NCI-H345 (cell line): ENCODE measurements at regions not wholly inside any gene's neighbourhood (a gene's known extent, or its start where the extent isn't known, plus 50 kb on each side); places are given as distances from the start of the nearest gene placed in this dataset.

ENCODE experiments used
- DNase-seq: peaks from one replicate; lab custom pipeline; 2025; lab: John Stamatoyannopoulos, UW

GRCh38 chr6:148053209-148053608 is 289.4 kb upstream of the SASH1 start:
- DNase-seq, result no peak

DNA sequence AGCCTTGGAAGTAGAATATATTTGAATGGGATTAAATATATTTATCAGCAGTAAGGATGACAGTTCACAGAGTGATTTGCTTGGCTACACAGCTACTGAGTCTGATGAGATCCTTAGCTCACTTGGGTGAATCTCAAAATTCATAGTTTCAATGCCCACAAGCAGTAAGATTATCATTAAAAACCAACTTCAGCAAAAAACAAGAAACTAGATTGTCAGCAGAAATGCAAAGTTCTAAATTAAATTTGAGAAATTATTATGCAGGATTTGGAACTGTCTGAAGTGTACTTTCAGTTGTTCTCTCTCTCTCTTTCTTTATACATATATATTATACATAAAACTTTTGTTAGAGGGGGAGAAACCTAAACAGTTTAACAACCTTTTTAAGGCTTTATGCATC is 288.8 kb upstream of the SASH1 start:
- DNase-seq, result no peak

DNA sequence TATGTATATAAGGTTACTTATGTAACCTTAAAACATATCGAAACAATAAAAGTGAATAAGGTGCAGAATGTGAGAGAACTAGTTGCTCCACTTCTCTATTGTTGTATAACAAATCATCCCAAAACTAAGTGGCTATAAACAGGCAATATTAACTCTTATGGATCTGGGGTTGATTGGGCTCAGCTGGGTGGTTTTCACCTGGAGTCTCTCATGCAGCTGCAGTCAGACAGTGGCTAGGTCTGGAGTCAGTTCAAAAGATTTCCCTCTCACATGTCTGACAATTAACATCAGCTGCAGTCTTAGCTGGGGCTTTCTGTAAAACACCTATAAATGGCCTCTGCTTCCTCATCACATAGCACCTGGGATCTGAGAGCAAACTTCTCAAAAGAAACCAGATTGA is 288.4 kb upstream of the SASH1 start:
- no peak for DNase-seq

DNA sequence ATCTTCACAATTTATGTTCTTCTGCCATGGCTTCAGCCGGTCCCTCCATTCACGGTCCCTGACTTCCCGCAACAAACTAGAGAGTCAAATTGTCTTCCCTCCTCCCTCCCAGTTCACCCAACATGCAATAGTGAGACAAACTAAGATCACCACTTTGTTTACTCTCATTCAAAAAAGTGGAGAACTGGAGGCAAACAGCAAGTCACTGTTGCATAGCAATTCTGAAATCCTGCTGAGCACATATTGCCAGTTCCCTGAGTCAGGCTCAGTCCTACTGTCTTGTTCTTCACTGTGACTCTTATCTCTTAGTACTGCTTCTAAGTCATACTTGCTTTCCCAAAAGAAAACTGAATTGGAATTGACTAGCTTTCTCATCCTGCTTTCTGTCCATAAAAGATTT is 287.2 kb upstream of the SASH1 start:
- no peak for DNase-seq

DNA sequence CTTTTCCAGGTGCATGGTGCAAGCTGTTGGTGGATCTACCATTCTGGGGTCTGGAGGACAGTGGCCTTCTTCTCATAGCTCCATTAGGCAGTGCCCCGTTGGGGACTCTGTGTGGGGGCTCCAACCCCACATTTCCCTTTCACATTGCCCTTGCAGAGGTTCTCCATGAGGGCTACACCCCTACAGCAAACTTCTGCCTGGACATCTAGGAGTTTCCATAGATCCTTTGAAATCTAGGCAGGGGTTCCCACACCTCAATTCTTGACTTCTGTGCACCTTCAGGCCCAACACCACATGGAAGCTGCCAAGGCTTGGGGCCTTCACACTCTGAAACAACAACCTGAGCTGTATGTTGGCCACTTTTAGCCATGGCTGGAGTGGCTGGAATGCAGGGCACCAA is 282.8 kb upstream of the SASH1 start:
- DNase-seq, result no peak

DNA sequence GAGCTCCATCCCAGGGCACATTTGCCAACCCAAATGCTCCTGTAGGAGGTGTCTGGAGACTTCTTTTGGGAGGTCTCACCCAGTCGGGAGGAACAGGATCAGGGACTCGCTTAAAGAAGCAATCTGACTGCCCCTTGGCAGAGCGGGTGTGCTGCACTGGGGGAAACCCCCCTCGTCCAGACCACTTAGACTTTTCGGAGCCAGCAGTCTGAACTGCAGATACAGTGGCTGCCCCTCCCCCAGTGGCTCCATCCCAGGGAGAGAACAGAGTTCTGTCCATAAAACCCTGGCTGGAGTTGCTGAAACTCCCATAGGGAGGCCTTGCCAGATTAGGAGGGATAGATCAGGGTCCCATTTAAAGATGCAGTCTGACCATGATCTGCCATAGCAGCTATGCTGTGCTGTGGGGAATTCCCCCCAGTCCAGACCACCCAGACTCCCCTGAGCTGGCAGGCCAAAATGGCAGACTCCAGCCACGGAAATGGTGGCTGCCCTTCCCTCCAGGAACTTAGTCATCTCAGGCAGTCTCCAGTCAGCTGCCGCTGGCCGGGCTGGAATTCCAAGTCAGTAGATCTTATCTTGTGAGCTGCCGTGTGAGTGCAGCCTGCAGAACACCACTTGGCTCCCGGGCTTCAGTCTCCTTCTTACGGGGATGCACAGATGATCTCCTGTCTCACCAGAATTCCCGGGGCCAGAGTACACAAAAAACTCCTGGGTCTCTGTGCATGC is 278.1 kb upstream of the SASH1 start:
- DNase-seq, result no peak

DNA sequence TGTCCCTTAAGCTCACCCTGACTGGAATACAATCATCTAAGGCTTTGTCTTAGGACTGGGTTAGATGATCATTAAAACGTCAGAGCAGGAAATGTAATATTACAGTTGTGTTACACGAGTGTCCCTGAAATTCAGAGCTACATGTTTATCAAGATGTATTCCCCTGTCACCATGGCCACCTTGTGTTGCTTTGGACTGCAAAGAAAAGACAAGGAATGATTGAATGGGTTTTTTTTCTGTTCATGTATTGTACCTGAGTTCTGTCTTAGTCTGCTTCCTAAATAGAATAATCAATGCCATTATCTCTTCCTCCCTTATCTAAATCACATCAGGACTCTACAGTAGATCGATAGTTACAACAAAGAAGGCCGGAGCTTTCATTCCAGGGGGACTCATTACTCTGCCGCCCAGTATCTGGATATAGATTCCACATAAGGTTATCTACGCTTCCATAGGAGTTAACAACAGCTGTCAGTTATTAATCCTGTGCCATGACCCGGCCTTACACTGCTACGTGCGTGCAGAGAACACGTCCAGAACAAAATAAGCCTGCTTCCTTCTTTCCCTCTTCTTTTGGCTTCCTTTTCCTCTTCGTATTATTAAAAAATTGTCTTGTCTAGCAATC is 274.1 kb upstream of the SASH1 start:
- no peak for DNase-seq

GRCh38 chr6:148069256-148069655 is 273.4 kb upstream of the SASH1 start:
- no peak for DNase-seq

DNA sequence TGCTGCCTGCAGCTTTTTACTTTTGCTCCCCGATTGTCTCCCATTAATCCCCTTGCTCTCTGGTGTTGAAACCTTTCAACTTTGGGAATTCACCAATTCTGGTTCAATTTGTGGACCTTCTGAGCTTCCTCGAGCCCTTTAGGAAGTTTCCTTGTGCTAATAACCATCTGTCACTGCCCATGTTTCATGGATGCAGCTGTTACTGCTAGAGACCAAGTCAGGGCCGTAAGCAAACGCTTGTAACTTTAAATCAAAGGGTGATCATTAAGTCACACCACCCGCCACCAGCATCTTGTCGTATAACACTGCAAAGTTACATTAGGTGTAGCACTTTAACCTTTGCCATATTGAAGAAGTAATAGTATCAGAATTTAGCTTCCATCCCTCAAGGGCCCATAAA is 268.3 kb upstream of the SASH1 start:
- DNase-seq, result no peak

GRCh38 chr6:148074738-148075137 is 267.9 kb upstream of the SASH1 start:
- no peak for DNase-seq

GRCh38 chr6:148075352-148075751 is 267.3 kb upstream of the SASH1 start:
- DNase-seq, result no peak

GRCh38 chr6:148076051-148076450 is 266.6 kb upstream of the SASH1 start:
- no peak for DNase-seq

DNA sequence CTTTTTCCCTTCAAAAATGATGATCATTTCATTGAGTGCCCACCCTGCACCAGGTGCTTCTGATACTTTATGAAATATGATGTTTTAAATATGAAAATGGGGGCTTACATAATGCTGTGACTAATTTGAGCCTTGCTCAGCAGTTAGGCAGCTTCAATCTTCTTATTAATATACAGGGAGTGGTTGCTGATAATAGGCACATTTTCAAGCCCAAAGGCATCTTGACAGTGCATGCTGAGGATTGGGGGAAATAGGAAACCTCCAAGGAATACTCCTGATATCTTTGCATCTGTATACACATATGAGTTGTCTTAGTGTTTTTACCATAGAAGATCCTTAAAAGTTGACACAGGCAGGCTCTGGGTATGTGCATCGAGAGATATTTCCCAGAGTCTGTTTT is 262.3 kb upstream of the SASH1 start:
- no peak for DNase-seq

- no peak for DNase-seq
These were observed 261.6 kb upstream of the SASH1 start for GRCh38 chr6:148081076-148081475.

GRCh38 chr6:148082044-148082443 is 260.6 kb upstream of the SASH1 start:
- no peak for DNase-seq

DNA sequence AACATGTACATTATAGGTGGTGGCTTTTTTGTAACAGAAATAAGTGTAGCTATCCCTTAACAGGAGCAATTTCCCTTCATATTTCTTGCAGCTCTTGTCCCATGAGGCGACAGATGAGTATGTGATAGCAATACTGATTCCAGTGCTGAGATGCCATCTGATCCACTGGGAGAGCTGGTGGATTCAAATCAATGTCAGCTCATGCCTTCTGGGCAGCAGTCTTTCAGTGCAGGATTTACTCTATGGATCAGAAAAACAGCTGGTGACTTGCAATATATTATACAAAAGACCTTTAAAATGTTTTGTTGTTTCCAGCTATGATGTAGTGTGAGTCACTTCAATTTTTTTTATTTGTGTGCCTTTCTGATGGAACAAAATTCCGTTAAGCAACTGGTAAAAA is 259.9 kb upstream of the SASH1 start:
- no peak for DNase-seq

GRCh38 chr6:148085631-148086331 is 256.9 kb upstream of the SASH1 start:
- DNase-seq, result no peak

GRCh38 chr6:148086386-148086785 is 256.3 kb upstream of the SASH1 start:
- DNase-seq, result no peak

DNA sequence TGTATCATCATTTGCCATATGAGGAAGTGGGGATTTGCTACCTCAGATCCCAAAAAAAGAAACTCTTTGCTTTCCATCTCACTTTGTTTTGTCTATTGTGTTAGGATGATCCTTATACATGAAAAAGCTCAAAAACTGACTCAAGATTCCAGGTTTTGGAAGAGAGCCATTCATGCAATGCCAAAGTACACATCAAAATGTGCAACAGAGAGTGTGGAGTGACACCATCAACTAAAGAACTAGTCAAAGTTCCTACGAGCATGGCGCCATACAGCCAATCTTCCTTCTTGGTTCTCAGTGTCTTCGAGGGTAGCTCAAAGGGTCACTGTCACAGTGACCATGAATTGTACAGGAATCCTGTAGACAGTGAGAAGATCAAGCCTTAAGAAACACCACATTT is 255.8 kb upstream of the SASH1 start:
- DNase-seq, result no peak

DNA sequence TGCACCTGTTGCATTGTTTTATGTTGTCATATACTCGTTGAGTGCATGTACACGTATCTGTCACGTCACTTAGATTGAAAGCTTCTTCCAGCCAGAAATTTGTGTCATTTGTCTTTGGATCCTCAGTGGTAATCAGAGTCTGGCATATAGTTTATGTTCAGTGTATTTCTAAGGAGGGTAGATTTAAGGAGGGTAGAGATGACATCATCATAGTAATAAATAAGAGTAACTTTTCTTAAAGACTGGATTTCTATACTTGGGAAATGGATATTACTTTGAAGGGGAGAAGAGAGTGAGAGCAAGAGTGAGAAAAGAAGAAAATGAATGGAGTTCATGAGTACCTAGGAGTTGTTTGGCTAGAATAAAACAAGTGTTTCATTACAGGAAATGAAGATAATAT is 255.0 kb upstream of the SASH1 start:
- no peak for DNase-seq

DNA sequence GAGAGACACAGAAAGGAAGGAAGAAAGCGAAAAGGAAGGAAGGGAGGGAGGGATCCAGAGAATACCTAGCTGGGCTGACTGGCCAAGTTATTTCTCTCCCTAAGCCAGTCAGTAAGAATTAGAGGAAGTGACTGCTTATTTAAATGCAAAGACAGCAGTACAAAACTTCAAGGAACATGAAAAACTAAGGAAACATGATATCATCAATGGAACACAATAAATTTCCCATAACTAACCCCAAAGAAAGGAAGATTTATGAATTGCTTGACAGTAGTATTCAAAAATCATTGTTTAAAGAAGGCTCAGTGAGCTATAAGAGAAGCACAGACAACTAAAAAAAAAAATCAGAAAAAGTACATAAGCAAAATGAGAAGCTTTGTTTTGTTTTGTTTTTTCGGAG is 252.3 kb upstream of the SASH1 start:
- DNase-seq, result no peak

- DNase-seq, result no peak
These were observed 251.2 kb upstream of the SASH1 start for GRCh38 chr6:148091394-148091793.

DNA sequence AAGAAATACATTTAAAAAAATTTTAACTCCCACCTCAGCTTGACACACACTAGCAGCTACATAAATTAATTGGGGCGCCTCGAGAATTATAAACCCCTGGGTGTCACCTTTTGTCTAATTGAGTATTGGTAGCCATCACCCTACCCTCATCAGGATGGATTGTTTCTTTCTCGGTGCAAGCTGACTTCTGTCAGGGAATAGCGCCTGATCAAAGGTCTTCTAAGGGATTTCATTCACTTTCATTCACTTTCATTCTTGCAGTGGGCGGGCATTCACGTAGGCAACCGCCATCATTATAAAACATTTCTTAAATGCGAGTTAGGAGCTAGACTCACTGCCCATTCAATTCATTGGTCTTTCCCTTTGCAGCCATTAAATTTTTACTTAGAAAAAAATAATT is 239.2 kb upstream of the SASH1 start:
- no peak for DNase-seq

GRCh38 chr6:148104131-148104530 is 238.5 kb upstream of the SASH1 start:
- no peak for DNase-seq
